Endothelial cell of umbilical vein (primary cell): ENCODE measurements at regions not wholly inside any gene's neighbourhood (a gene's known extent, or its start where the extent isn't known, plus 50 kb on each side); places are given as distances from the start of the nearest gene placed in this dataset.

ENCODE experiments used
- BruUV-seq: library from RNA; stranded (reverse); fragments of 400-500 nt; replicated peaks from 2 replicates; lab custom pipeline; 2021; lab: Mats Ljungman, UMichigan
- CTCF ChIA-PET: fragments of 300-600, 350-600 bp; sonication (Branson Sonifier 250); formaldehyde crosslinking; loops from one replicate; lab custom pipeline; 2021; ENCODE audit warnings: antibody characterized with exemption, inconsistent platforms; lab: Charles Lee
- POLR2A ChIA-PET: fragments of 300-600, 350-600 bp; sonication (Branson Sonifier 250); formaldehyde crosslinking; loops from one replicate; lab custom pipeline; 2021; ENCODE audit warnings: antibody characterized with exemption, inconsistent platforms; lab: Charles Lee
- DNase-seq: peaks from one replicate; pipeline ENCODE4 v3.0.0-alpha.2; 2011; ENCODE audit warnings: low read depth, low spot score
- FAIRE-seq: peaks from 2 replicates; lab custom pipeline; 2011; peaks lifted over from hg19 to GRCh38; lab: Jason Lieb, UNC
- H2AFZ ChIP-seq: 2 replicates; pipeline ENCODE4 v1.6.0; 2012; ENCODE audit warnings: low read depth, low read length, control low read depth, inconsistent platforms
- H3K27ac ChIP-seq: 2 replicates; pipeline ENCODE4 v1.5.1; 2011; ENCODE audit warnings: low read depth, mild to moderate bottlenecking, control low read depth, low read length, moderate library complexity; ENCODE audit not compliant: insufficient read depth
- H3K27me3 ChIP-seq, 2 experiments: 2 replicates each; pipeline versions ENCODE4 v1.6.0 to v1.6.1; 2011; ENCODE audit warnings: low read length in 2 of 2, mixed read lengths in 1 of 2; ENCODE audit not compliant: control insufficient read depth in 2 of 2, insufficient read depth in 2 of 2
- H3K36me3 ChIP-seq, 2 experiments: 2 replicates in 1 of 2; 3 replicates in 1 of 2; pipeline ENCODE4 v1.5.1; 2011; ENCODE audit warnings: low read length in 2 of 2, mild to moderate bottlenecking in 1 of 2, moderate library complexity in 1 of 2; ENCODE audit not compliant: control insufficient read depth in 2 of 2, insufficient read depth in 2 of 2; ENCODE audit errors: extremely low read depth in 1 of 2
- H3K4me1 ChIP-seq: 3 replicates; pipeline ENCODE4 v1.5.1; 2011; ENCODE audit warnings: mild to moderate bottlenecking, low read length; ENCODE audit not compliant: control insufficient read depth, insufficient read depth; ENCODE audit errors: extremely low read depth
- H3K4me2 ChIP-seq: 2 replicates; pipeline ENCODE4 v1.6.1; 2011; ENCODE audit warnings: low read length, control low read depth, mixed read lengths; ENCODE audit not compliant: insufficient read depth
- H3K4me3 ChIP-seq, 3 experiments: fragments of 200-600 bp in 1 of 3; sonication (generic), shearing (Covaris generic) in 1 of 3; replicated peaks in 1 of 3; 2 replicates each; pipeline ENCODE4 v1.5.1; 2011 to 2016; ENCODE audit warnings: control low read depth in 3 of 3, low read length in 3 of 3, mild to moderate bottlenecking in 2 of 3, inconsistent platforms in 1 of 3, low read depth in 1 of 3, moderate library complexity in 1 of 3; ENCODE audit not compliant: insufficient read depth in 1 of 3
- H3K79me2 ChIP-seq: 2 replicates; pipeline ENCODE4 v1.6.0; 2012; ENCODE audit warnings: low read length, inconsistent platforms; ENCODE audit not compliant: control insufficient read depth, insufficient read depth
- H3K9ac ChIP-seq: replicated peaks from 2 replicates; pipeline ENCODE3; 2011; ENCODE audit warnings: low read length, control low read depth; ENCODE audit not compliant: insufficient read depth; ENCODE audit errors: extremely low read depth
- H3K9me1 ChIP-seq: replicated peaks from 3 replicates; pipeline ENCODE4 v1.6.0; 2011; ENCODE audit warnings: mild to moderate bottlenecking, low read length; ENCODE audit not compliant: control insufficient read depth, insufficient read depth; ENCODE audit errors: extremely low read depth
- H3K9me3 ChIP-seq: replicated peaks from 2 replicates; pipeline ENCODE4 v1.5.1; 2012; ENCODE audit warnings: low read length, inconsistent platforms; ENCODE audit not compliant: control insufficient read depth, insufficient read depth
- H4K20me1 ChIP-seq: replicated peaks from 2 replicates; pipeline ENCODE3; 2011; ENCODE audit warnings: mild to moderate bottlenecking, low read length; ENCODE audit not compliant: control insufficient read depth, insufficient read depth; ENCODE audit errors: extremely low read depth
- EZH2 ChIP-seq: IDR thresholded peaks from 2 replicates; pipeline ENCODE4 v1.6.1; 2012; ENCODE audit warnings: borderline replicate concordance, low read depth, mild to moderate bottlenecking, moderate library complexity, low read length, inconsistent platforms; ENCODE audit not compliant: severe bottlenecking
- FOS ChIP-seq: IDR thresholded peaks from 2 replicates; pipeline ENCODE4 v1.6.1; 2011; ENCODE audit warnings: mild to moderate bottlenecking, low read length, moderate library complexity, borderline replicate concordance; ENCODE audit not compliant: insufficient read depth
- GATA2 ChIP-seq: IDR thresholded peaks from 2 replicates; pipeline ENCODE4 v1.7.0; 2011; ENCODE audit warnings: low read depth, mild to moderate bottlenecking, moderate library complexity, mixed read lengths, low read length; ENCODE audit not compliant: insufficient read length, insufficient read depth
- JUN ChIP-seq: IDR thresholded peaks from 2 replicates; pipeline ENCODE4 v1.6.1; 2011; ENCODE audit warnings: borderline replicate concordance, low read depth; ENCODE audit not compliant: insufficient read length, insufficient read depth
- MYC ChIP-seq: IDR thresholded peaks from one replicate; pipeline ENCODE4 v1.6.1; 2011; ENCODE audit warnings: mild to moderate bottlenecking, low read depth, low read length
- POLR2A ChIP-seq: IDR thresholded peaks from 2 replicates; pipeline ENCODE4 v1.6.1; 2012; ENCODE audit warnings: low read depth, mild to moderate bottlenecking, control low read depth, low read length
- POLR2AphosphoS5 ChIP-seq: IDR thresholded peaks from 2 replicates; pipeline ENCODE4 v1.6.1; 2012; ENCODE audit warnings: low read depth, mild to moderate bottlenecking, control low read depth, low read length, moderate library complexity; ENCODE audit not compliant: insufficient read depth
- dilution Hi-C: fragments of 300-500 bp; cut with MboI; formaldehyde crosslinking; loops from one replicate; pipeline ENCODE4 v1.15.0; 2019; ENCODE audit warnings: low sequenced_read_pairs; ENCODE audit not compliant: extremely low pct_ligation_motif_present
- intact Hi-C: fragments of 100-400 bp; cut with micrococcal nuclease; formaldehyde crosslinking; loops from one replicate; pipeline ENCODE4 v1.10.0; 2022
- TF ChIP-seq, protein P1 (sequence below), 2 donors: IDR thresholded peaks; 1 replicate in 1 of 2; 2 replicates in 1 of 2; pipeline ENCODE4 v1.5.1; 2011; ENCODE audit warnings: low read length in 2 of 2, mild to moderate bottlenecking in 2 of 2, moderate library complexity in 2 of 2, control low read depth in 1 of 2, inconsistent platforms in 1 of 2, low read depth in 1 of 2; ENCODE audit not compliant: insufficient read depth in 1 of 2; ENCODE audit errors: extremely low read depth in 1 of 2
- TF ChIP-seq, protein P2 (sequence below): IDR thresholded peaks from 2 replicates; pipeline ENCODE4 v1.6.1; 2011; ENCODE audit not compliant: insufficient read depth, insufficient read length

DNA sequence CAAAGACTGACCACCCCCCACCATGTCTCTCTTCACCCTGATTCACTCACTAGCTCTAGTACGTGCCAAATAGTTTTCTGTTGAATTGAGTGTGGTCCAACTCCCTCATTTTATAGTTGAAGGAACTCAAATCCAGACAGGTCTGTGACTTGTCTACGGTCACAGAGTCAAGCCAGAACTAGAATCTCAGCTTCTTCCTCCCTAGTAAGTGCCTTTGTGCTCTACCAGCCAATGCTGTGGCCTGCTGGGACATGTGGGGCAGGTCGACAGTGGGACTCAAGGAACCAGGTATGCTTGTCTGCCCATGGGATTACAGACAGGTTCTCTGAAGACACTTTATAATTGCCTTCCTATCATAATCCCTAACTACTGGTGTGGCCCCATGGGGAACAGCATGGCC, 108.6 kb upstream of the CPEB2 start:
- no peak for DNase-seq
- ChIA-PET CTCF (no interaction called here), POLR2A (no interaction called here)
- FAIRE-seq, result no peak
- Histone ChIP-seq H3K4me2 (no peak overlapping the region), H3K27me3 (no peaks in the 10 kb centered on the region), H3K36me3 (no peaks in the 10 kb centered on the region), H3K27ac (no peak overlapping the region), H2AFZ (no peak overlapping the region), H3K79me2 (no peaks in the 10 kb centered on the region), H4K20me1 (no peaks in the 10 kb centered on the region), H3K9ac (no peak overlapping the region), H3K4me3 (no peak overlapping the region), H3K4me1 (no peaks in the 10 kb centered on the region), H3K9me1 (no peaks in the 10 kb centered on the region), H3K9me3 (no peaks in the 10 kb centered on the region)
- dilution Hi-C loops, result no loop called here
- no peak for TF ChIP-seq POLR2A
- no TSS peak for BruUV-seq
- intact Hi-C loops, result no loop called here

DNA sequence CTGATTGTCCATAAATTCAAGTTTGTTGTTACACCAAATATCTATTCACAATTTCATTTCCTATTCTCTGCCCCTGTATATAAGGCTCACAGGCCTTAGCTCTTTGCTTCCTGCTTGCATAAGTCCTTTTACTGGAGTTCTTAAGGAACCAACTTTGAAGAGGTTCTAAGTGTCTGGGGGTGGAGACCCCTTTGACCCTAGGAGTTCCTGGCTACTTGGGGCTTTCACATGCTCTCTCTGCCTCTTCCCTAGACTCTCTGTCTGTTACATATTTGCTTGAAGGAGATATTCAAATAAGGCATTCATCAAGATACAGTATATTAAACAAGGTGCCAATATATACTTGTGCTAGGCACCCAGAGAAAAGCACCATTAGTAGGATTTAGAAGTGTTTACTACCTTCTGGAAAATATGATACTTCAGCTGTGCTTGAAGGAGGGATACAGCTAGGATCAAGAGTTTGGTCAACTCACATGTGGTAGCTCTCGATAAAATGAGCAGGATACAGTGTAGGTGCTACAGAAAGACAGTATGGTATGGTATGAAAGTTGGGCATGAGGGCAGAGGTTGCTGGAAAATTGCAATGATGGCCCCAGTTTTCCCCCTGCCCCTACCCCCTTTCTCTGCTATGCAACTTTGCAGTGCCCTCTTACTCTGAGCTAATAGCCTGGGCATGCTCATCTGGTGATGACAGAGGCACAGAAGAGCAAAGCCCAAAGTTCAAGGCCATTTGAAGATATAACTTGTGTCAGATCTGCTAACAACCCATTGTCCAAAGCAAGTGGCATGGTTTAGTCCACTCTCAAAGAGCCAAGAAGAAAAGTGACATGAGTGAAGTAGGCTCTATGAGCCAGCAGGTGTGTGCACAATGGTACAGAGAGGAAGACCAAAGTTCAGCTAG, 107.6 kb upstream of the CPEB2 start:
- TF ChIP-seq POLR2AphosphoS5 (no peak), JUN (no peak), MYC (no peak), EZH2 (no peak), GATA2 (no peak), FOS (no peak), POLR2A (no peak)
- TF ChIP-seq, protein P1, sequence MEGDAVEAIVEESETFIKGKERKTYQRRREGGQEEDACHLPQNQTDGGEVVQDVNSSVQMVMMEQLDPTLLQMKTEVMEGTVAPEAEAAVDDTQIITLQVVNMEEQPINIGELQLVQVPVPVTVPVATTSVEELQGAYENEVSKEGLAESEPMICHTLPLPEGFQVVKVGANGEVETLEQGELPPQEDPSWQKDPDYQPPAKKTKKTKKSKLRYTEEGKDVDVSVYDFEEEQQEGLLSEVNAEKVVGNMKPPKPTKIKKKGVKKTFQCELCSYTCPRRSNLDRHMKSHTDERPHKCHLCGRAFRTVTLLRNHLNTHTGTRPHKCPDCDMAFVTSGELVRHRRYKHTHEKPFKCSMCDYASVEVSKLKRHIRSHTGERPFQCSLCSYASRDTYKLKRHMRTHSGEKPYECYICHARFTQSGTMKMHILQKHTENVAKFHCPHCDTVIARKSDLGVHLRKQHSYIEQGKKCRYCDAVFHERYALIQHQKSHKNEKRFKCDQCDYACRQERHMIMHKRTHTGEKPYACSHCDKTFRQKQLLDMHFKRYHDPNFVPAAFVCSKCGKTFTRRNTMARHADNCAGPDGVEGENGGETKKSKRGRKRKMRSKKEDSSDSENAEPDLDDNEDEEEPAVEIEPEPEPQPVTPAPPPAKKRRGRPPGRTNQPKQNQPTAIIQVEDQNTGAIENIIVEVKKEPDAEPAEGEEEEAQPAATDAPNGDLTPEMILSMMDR (IDR thresholded peaks at IDR 0.05; ENCODE audit: extremely low read depth in 1 of 2, insufficient read depth in 1 of 2, low read depth in 1 of 2, low read length in 2 of 2), result no peak
- TF ChIP-seq, protein P2, sequence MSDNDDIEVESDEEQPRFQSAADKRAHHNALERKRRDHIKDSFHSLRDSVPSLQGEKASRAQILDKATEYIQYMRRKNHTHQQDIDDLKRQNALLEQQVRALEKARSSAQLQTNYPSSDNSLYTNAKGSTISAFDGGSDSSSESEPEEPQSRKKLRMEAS, result no peak
- Histone ChIP-seq H4K20me1 (no peaks in the 10 kb centered on the region), H3K9ac (no peak overlapping the region), H3K4me2 (no peak overlapping the region), H3K9me1 (no peaks in the 10 kb centered on the region), H3K36me3 (no peaks in the 10 kb centered on the region), H3K27me3 (no peaks in the 10 kb centered on the region), H3K4me3 (no peak overlapping the region), H3K27ac (no peak overlapping the region), H3K9me3 (no peaks in the 10 kb centered on the region), H3K79me2 (no peaks in the 10 kb centered on the region), H2AFZ (no peak overlapping the region), H3K4me1 (no peaks in the 10 kb centered on the region)
- intact Hi-C loops, result no loop called here
- dilution Hi-C loops, result no loop called here
- FAIRE-seq (no peak), DNase-seq (no peak)
- ChIA-PET CTCF (no interaction called here), POLR2A (no interaction called here)
- no TSS peak for BruUV-seq
